Neural crest cell (in vitro differentiated cells): ENCODE measurements at regions not wholly inside any gene's neighbourhood (a gene's known extent, or its start where the extent isn't known, plus 50 kb on each side); places are given as distances from the start of the nearest gene placed in this dataset.

Experiments used
- DNase-seq: peaks from one replicate; pipeline ENCODE4 v3.0.0; 2021; ENCODE audit warnings: low read depth, mixed read lengths, low spot score
- H3K27ac Mint-ChIP-seq: one replicate; pipeline ENCODE4 v1.8.0; 2021; ENCODE audit warnings: mild to moderate bottlenecking, mixed read lengths; ENCODE audit not compliant: unreplicated experiment
- H3K27me3 Mint-ChIP-seq: 2 replicates; pipeline ENCODE4 v1.8.0; 2021; ENCODE audit warnings: low read depth, mild to moderate bottlenecking, mixed read lengths
- H3K36me3 Mint-ChIP-seq: 2 replicates; pipeline ENCODE4 v1.8.0; 2021; ENCODE audit warnings: low read depth, mild to moderate bottlenecking, mixed read lengths
- H3K4me1 Mint-ChIP-seq: 2 replicates; pipeline ENCODE4 v1.8.0; 2021; ENCODE audit warnings: mixed read lengths
- H3K4me3 Mint-ChIP-seq: one replicate; pipeline ENCODE4 v1.8.0; 2021; ENCODE audit warnings: mild to moderate bottlenecking, mixed read lengths
- H3K9me3 Mint-ChIP-seq: 2 replicates; pipeline ENCODE4 v1.8.0; 2021; ENCODE audit warnings: mixed read lengths
- CTCF ChIP-seq: fragments of 200-600 bp; sonication (generic); conservative IDR thresholded peaks from 2 replicates; pipeline ENCODE4 v1.5.0; 2021; ENCODE audit warnings: antibody characterized with exemption, mild to moderate bottlenecking

GRCh38 chr13:48782429-48782840 is 128.7 kb downstream of the CYSLTR2 start:
- no peak for TF ChIP-seq CTCF
- Mint-ChIP-seq H3K9me3 (peaks cover 8% of the 10 kb centered on the region), H3K36me3 (peaks cover 2% of the 10 kb centered on the region), H3K27me3 (no peaks in the 10 kb centered on the region), H3K27ac (no peak overlapping the region), H3K4me1 (no peaks in the 10 kb centered on the region), H3K4me3 (no peak overlapping the region)
- no peak for DNase-seq

- TF ChIP-seq CTCF = no peak
- no peak overlapping the region for H3K4me3 Mint-ChIP-seq
- peaks cover 2% of the 10 kb centered on the region for H3K36me3 Mint-ChIP-seq
- DNase-seq = no peak
- H3K27me3 Mint-ChIP-seq = no peaks in the 10 kb centered on the region
- no peaks in the 10 kb centered on the region for H3K4me1 Mint-ChIP-seq
- H3K9me3 Mint-ChIP-seq = peaks cover 8% of the 10 kb centered on the region
- H3K27ac Mint-ChIP-seq = no peak overlapping the region
Observed at GRCh38 chr13:48783181-48783630, 129.5 kb downstream of the CYSLTR2 start.

- Mint-ChIP-seq H3K27me3 (no peaks in the 10 kb centered on the region), H3K27ac (peak overlapping the region; percentile 35), H3K4me3 (no peak overlapping the region), H3K4me1 (no peaks in the 10 kb centered on the region), H3K9me3 (peaks cover 8% of the 10 kb centered on the region), H3K36me3 (peaks cover 2% of the 10 kb centered on the region)
- no peak for DNase-seq
- no peak for TF ChIP-seq CTCF
Observed at GRCh38 chr13:48783695-48784230, 130.0 kb downstream of the CYSLTR2 start.

GRCh38 chr13:48784916-48785548 is 131.3 kb downstream of the CYSLTR2 start:
- no peak overlapping the region for H3K4me3 Mint-ChIP-seq
- H3K27me3 Mint-ChIP-seq = no peaks in the 10 kb centered on the region
- TF ChIP-seq CTCF = no peak
- no peaks in the 10 kb centered on the region for H3K4me1 Mint-ChIP-seq
- H3K9me3 Mint-ChIP-seq = peaks cover 3% of the 10 kb centered on the region
- no peak overlapping the region for H3K27ac Mint-ChIP-seq
- peaks cover 2% of the 10 kb centered on the region for H3K36me3 Mint-ChIP-seq
- DNase-seq = no peak

GRCh38 chr13:48790199-48790598 is 136.5 kb downstream of the CYSLTR2 start:
- H3K9me3 Mint-ChIP-seq = no peaks in the 10 kb centered on the region
- peaks cover 2% of the 10 kb centered on the region for H3K36me3 Mint-ChIP-seq
- H3K4me3 Mint-ChIP-seq = no peak overlapping the region
- DNase-seq = no peak
- TF ChIP-seq CTCF = no peak
- H3K27me3 Mint-ChIP-seq = no peaks in the 10 kb centered on the region
- no peaks in the 10 kb centered on the region for H3K4me1 Mint-ChIP-seq
- no peak overlapping the region for H3K27ac Mint-ChIP-seq
